HEK293 (cell line): ENCODE measurements at regions not wholly inside any gene's neighbourhood (a gene's known extent, or its start where the extent isn't known, plus 50 kb on each side); places are given as distances from the start of the nearest gene placed in this dataset.

Experiments
- CTCF ChIA-PET: fragments of 350-600 bp; formaldehyde crosslinking; extraction: SDS; loops from one replicate; lab custom pipeline; 2021; ENCODE audit warnings: antibody characterized with exemption; lab: Yijun Ruan, JAX
- POLR2A ChIA-PET: fragments of 300-600 bp; formaldehyde crosslinking; extraction: SDS; loops from one replicate; lab custom pipeline; 2020; ENCODE audit warnings: antibody characterized with exemption, inconsistent platforms; lab: Yijun Ruan, JAX
- H3K27ac ChIP-seq: fragments of 200-500 bp; sonication (Bioruptor generic); 2 replicates; pipeline ENCODE4 v1.5.1; 2014; ENCODE audit warnings: low read depth, low read length, control low read depth, inconsistent platforms; ENCODE audit errors: extremely low read depth
- H3K36me3 ChIP-seq, 2 experiments: fragments of 200-500 bp in 1 of 2; sonication (Bioruptor generic) in 1 of 2; 1 replicate in 1 of 2; 2 replicates in 1 of 2; pipeline ENCODE4 v1.5.1; 2014 to 2017; ENCODE audit warnings: inconsistent platforms in 2 of 2, low read length in 2 of 2; ENCODE audit not compliant: control insufficient read depth in 2 of 2, insufficient read depth in 1 of 2
- H3K4me1 ChIP-seq: fragments of 200-500 bp; sonication (Bioruptor generic); 2 replicates; pipeline ENCODE4 v1.5.1; 2014; ENCODE audit warnings: mild to moderate bottlenecking, low read length, inconsistent platforms; ENCODE audit not compliant: control insufficient read depth, insufficient read depth
- H3K4me3 ChIP-seq: 2 replicates; pipeline ENCODE4 v1.5.1; 2011; ENCODE audit warnings: low read depth, mild to moderate bottlenecking, control low read depth, low read length, moderate library complexity
- H3K9me3 ChIP-seq: fragments of 200-500 bp; sonication (Bioruptor generic); 2 replicates; pipeline ENCODE4 v1.5.1; 2014; ENCODE audit warnings: low read depth, low read length, inconsistent platforms; ENCODE audit not compliant: control insufficient read depth, insufficient read depth
- GLIS2 ChIP-seq: fragments of 450-650 bp; formaldehyde crosslinking; IDR thresholded peaks from 2 replicates; pipeline ENCODE4 v1.5.1; 2016; ENCODE audit warnings: missing biosample characterization, missing genetic modification characterization
- HOXA7 ChIP-seq: sonication (generic); formaldehyde crosslinking; IDR thresholded peaks from 2 replicates; pipeline ENCODE4 v1.8.1; 2022; ENCODE audit warnings: missing genetic modification reagents, borderline replicate concordance
- KLF7 ChIP-seq: fragments of 450-650 bp; formaldehyde crosslinking; IDR thresholded peaks from 2 replicates; pipeline ENCODE4 v1.5.1; 2016; ENCODE audit warnings: missing biosample characterization, missing genetic modification characterization, borderline replicate concordance
- PRDM1 ChIP-seq: fragments of 450-650 bp; formaldehyde crosslinking; IDR thresholded peaks from 2 replicates; pipeline ENCODE4; 2016; ENCODE audit warnings: missing biosample characterization, missing genetic modification characterization
- PRDM4 ChIP-seq: fragments of 450-650 bp; formaldehyde crosslinking; IDR thresholded peaks from 2 replicates; pipeline ENCODE4 v1.5.1; 2017; ENCODE audit warnings: missing biosample characterization, missing genetic modification characterization
- ZNF16 ChIP-seq: fragments of 450-650 bp; formaldehyde crosslinking; IDR thresholded peaks from 2 replicates; pipeline ENCODE4 v1.5.1; 2016; ENCODE audit warnings: low read depth, missing biosample characterization, missing genetic modification characterization
- ZNF280C ChIP-seq: fragments of 450-650 bp; formaldehyde crosslinking; IDR thresholded peaks from 2 replicates; pipeline ENCODE4 v1.5.1; 2016; ENCODE audit warnings: missing biosample characterization, missing genetic modification characterization
- ZNF292 ChIP-seq: fragments of 450-650 bp; formaldehyde crosslinking; IDR thresholded peaks from 2 replicates; pipeline ENCODE4 v1.5.1; 2016; ENCODE audit warnings: low read depth, missing biosample characterization, missing genetic modification characterization, borderline replicate concordance
- ZNF324 ChIP-seq: fragments of 450-650 bp; formaldehyde crosslinking; IDR thresholded peaks from 2 replicates; pipeline ENCODE4 v1.5.1; 2016; ENCODE audit warnings: missing biosample characterization, missing genetic modification characterization
- ZNF433 ChIP-seq: fragments of 450-650 bp; formaldehyde crosslinking; IDR thresholded peaks from 2 replicates; pipeline ENCODE4 v1.5.1; 2016; ENCODE audit warnings: missing biosample characterization, missing genetic modification characterization, low read depth
- ZNF521 ChIP-seq: fragments of 450-650 bp; formaldehyde crosslinking; IDR thresholded peaks from 2 replicates; pipeline ENCODE4 v1.5.1; 2017; ENCODE audit warnings: missing biosample characterization, mild to moderate bottlenecking, missing genetic modification characterization
- ZNF571 ChIP-seq: fragments of 450-650 bp; formaldehyde crosslinking; IDR thresholded peaks from 2 replicates; pipeline ENCODE4 v1.5.0; 2017; ENCODE audit warnings: missing biosample characterization, missing genetic modification characterization
- ZNF580 ChIP-seq: fragments of 450-650 bp; formaldehyde crosslinking; IDR thresholded peaks from 2 replicates; pipeline ENCODE4 v1.5.1; 2016; ENCODE audit warnings: missing biosample characterization, missing genetic modification characterization
- ZNF658 ChIP-seq: fragments of 450-650 bp; formaldehyde crosslinking; IDR thresholded peaks from 2 replicates; pipeline ENCODE4; 2016; ENCODE audit warnings: missing biosample characterization, missing genetic modification characterization
- ZNF777 ChIP-seq: fragments of 450-650 bp; formaldehyde crosslinking; IDR thresholded peaks from 2 replicates; pipeline ENCODE4 v1.5.1; 2017; ENCODE audit warnings: missing biosample characterization, missing genetic modification characterization, borderline replicate concordance
- ZSCAN16 ChIP-seq: fragments of 450-650 bp; formaldehyde crosslinking; IDR thresholded peaks from 2 replicates; pipeline ENCODE4 v1.5.1; 2016; ENCODE audit warnings: missing biosample characterization, missing genetic modification characterization
- ZSCAN4 ChIP-seq: fragments of 450-650 bp; formaldehyde crosslinking; IDR thresholded peaks from 2 replicates; pipeline ENCODE4 v1.5.1; 2017; ENCODE audit warnings: missing biosample characterization, missing genetic modification characterization
- TF ChIP-seq, protein P1 (sequence below): fragments of 450-650 bp; formaldehyde crosslinking; IDR thresholded peaks from 2 replicates; pipeline ENCODE4 v1.5.1; 2017; ENCODE audit warnings: missing biosample characterization, missing genetic modification characterization
- TF ChIP-seq, protein P2 (sequence below): fragments of 450-650 bp; formaldehyde crosslinking; IDR thresholded peaks from 2 replicates; pipeline ENCODE4 v1.5.1; 2016; ENCODE audit warnings: missing biosample characterization, missing genetic modification characterization, low read depth
- TF ChIP-seq, protein P3 (sequence below): fragments of 450-650 bp; formaldehyde crosslinking; IDR thresholded peaks from 2 replicates; pipeline ENCODE4 v1.5.1; 2016; ENCODE audit warnings: missing biosample characterization, missing genetic modification characterization

- H3K9me3 ChIP-seq: no peaks in the 10 kb centered on the region
- CTCF ChIA-PET: no interaction called here
- no peaks in the 10 kb centered on the region for H3K4me1 ChIP-seq
- no peak overlapping the region for H3K4me3 ChIP-seq
- POLR2A ChIA-PET: no interaction called here
- no peaks in the 10 kb centered on the region for H3K36me3 ChIP-seq
- TF ChIP-seq, protein P1, sequence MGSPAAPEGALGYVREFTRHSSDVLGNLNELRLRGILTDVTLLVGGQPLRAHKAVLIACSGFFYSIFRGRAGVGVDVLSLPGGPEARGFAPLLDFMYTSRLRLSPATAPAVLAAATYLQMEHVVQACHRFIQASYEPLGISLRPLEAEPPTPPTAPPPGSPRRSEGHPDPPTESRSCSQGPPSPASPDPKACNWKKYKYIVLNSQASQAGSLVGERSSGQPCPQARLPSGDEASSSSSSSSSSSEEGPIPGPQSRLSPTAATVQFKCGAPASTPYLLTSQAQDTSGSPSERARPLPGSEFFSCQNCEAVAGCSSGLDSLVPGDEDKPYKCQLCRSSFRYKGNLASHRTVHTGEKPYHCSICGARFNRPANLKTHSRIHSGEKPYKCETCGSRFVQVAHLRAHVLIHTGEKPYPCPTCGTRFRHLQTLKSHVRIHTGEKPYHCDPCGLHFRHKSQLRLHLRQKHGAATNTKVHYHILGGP: no peak
- TF ChIP-seq KLF7 (tag by site-specific recombination) (no peak), ZNF571 (tag by site-specific recombination) (no peak), HOXA7 (CRISPR knock-in tag) (no peak), ZNF324 (tag by site-specific recombination) (no peak), GLIS2 (tag by site-specific recombination) (no peak), ZSCAN16 (no peak)
- TF ChIP-seq, protein P2, sequence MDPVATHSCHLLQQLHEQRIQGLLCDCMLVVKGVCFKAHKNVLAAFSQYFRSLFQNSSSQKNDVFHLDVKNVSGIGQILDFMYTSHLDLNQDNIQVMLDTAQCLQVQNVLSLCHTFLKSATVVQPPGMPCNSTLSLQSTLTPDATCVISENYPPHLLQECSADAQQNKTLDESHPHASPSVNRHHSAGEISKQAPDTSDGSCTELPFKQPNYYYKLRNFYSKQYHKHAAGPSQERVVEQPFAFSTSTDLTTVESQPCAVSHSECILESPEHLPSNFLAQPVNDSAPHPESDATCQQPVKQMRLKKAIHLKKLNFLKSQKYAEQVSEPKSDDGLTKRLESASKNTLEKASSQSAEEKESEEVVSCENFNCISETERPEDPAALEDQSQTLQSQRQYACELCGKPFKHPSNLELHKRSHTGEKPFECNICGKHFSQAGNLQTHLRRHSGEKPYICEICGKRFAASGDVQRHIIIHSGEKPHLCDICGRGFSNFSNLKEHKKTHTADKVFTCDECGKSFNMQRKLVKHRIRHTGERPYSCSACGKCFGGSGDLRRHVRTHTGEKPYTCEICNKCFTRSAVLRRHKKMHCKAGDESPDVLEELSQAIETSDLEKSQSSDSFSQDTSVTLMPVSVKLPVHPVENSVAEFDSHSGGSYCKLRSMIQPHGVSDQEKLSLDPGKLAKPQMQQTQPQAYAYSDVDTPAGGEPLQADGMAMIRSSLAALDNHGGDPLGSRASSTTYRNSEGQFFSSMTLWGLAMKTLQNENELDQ: no peak
- no peak overlapping the region for H3K27ac ChIP-seq
Measured at GRCh38 chr4:17134100-17134499, 235.7 kb upstream of the LDB2 start.

- no peak overlapping the region for H3K27ac ChIP-seq
- no peak overlapping the region for H3K4me3 ChIP-seq
- ChIA-PET POLR2A (no interaction called here), CTCF (no interaction called here)
- H3K4me1 ChIP-seq: no peaks in the 10 kb centered on the region
- no peaks in the 10 kb centered on the region for H3K9me3 ChIP-seq
- no peaks in the 10 kb centered on the region for H3K36me3 ChIP-seq
- TF ChIP-seq ZSCAN4 (tag by site-specific recombination) (no peak), ZNF16 (tag by site-specific recombination) (no peak), PRDM1 (tag by site-specific recombination) (no peak), ZNF658 (tag by site-specific recombination) (no peak), ZNF521 (tag by site-specific recombination) (no peak), ZNF580 (tag by site-specific recombination) (no peak), PRDM4 (tag by site-specific recombination) (no peak), ZNF433 (tag by site-specific recombination) (no peak), ZNF292 (no peak), ZNF777 (tag by site-specific recombination) (no peak), ZNF280C (tag by site-specific recombination) (no peak)
- TF ChIP-seq, protein P3, sequence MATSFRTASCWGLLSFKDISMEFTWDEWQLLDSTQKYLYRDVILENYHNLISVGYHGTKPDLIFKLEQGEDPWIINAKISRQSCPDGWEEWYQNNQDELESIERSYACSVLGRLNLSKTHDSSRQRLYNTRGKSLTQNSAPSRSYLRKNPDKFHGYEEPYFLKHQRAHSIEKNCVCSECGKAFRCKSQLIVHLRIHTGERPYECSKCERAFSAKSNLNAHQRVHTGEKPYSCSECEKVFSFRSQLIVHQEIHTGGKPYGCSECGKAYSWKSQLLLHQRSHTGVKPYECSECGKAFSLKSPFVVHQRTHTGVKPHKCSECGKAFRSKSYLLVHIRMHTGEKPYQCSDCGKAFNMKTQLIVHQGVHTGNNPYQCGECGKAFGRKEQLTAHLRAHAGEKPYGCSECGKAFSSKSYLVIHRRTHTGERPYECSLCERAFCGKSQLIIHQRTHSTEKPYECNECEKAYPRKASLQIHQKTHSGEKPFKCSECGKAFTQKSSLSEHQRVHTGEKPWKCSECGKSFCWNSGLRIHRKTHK (tag by site-specific recombination): no peak
Measured at GRCh38 chr4:17132226-17132625, 233.8 kb upstream of the LDB2 start.
